Activated T-helper 1 cell treated with anti-CD3 and anti-CD28 coated beads, Interleukin-2, amount 50 U/mL, for 16 hours (primary cell): ENCODE measurements at regions not wholly inside any gene's neighbourhood (a gene's known extent, or its start where the extent isn't known, plus 50 kb on each side); places are given as distances from the start of the nearest gene placed in this dataset.
"Not testable (repeated sequence)": the region's sequence is repeated elsewhere in the genome, so short reads cannot be mapped to it uniquely, and the experiment has no call there.

Experiments used
- DNase-seq, 2 donors: peaks; one replicate each; pipeline ENCODE4 v3.0.0-alpha.2; 2020; ENCODE audit warnings: low read depth in 1 of 2, low spot score in 1 of 2

DNA sequence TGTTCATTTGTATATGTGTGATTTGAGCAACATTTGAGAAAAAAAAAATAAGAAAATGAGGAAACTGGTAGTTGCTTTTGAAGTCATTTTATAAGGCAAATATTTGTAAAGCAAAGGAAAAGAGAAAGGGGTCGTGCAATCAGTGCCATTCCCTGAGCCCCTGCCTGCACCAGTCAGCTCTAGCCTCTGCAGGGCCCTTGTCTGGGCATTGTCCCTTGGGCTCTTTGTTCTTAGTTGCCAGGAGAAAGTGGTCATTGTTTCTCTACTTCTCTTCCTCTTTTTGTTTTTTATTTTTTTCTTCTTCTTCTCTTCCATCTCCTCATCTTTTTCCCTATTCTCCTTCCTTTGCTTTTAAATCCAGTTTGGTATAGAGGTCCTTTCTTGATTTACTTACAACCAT is 175.3 kb upstream of the CREB1 start:
- no peak for DNase-seq

DNA sequence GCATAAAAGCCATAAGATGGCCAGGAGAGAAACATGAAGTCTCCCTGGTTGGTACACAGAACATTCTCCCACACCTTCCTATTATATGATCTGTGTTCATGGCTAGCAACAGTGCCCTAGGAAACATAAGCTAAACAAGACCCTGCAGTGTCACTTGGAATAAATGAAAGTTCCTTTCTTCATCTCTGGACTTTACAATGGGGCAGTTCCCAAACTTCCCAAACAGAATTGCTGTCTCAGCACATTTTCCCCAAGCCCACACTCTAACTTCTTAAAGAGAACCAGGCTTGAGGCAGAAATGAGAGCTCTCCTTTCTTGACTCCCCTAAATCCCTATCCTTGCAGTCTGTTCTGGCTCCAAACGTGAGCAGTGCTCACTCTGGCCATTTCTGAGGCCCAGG is 173.2 kb upstream of the CREB1 start:
- DNase-seq: no peak

DNA sequence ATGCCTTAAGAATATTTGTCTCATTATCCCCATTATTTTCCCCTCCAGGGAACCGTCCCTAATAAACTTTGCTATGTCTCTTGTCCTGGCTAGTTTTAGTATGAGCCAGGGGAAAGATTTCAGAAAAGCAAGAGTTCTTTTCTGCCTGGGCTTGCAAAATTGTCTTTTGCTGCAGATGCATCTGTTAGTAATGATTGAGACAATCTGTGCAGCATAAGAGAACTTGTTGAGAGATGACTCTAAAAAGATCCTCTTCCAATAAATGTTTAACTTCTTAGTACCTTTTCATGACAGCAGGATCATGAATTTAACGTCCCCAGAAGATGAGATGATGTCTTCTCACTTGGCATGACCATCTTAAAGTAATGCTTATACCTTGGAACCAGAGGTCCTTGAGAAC is 172.5 kb upstream of the CREB1 start:
- DNase-seq: no peak

DNA sequence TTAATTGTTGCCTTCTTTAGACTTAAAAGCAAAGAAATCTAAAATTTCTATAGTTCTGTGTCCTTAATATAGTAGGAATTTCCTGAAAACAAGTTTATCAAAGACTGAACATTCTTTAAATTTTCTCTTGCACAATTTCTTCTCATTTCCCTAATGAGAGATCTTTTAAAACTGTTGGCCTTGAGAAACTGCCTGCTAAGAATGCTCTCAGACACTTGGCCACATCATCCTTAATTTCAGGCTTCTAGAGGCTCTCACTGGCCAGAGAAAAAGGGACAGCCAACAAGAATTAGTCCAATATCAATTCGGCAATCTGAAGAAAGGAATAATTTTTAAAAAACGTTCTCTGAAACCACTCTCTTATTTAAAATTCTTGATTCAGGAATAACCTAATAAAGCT is 167.0 kb upstream of the CREB1 start:
- DNase-seq: no peak

DNA sequence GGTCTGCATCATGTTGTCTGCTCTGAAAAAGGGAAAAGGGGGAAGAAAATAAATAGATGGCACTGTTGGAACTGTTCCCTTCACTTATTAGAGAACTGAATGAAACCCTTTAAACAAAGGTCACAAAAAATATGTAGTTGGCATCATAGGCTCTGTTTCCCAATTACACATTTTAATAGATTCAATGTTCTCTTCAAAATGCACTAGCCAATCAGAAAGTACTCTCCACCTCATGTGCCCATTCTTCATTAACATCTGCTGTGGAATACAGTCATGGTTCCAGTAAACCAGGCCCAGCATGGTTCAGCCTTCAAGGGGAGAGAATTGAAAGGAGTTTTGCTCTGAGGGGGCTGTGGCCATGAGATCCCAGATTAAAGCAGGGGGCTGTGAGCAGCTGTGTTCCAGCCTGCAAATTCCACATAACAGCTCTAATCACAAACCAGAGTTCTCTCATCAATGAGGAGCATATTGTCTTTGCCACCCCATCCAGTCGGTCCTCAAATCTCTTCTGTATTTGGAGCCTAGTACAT is 165.9 kb upstream of the CREB1 start:
- DNase-seq: no peak

DNA sequence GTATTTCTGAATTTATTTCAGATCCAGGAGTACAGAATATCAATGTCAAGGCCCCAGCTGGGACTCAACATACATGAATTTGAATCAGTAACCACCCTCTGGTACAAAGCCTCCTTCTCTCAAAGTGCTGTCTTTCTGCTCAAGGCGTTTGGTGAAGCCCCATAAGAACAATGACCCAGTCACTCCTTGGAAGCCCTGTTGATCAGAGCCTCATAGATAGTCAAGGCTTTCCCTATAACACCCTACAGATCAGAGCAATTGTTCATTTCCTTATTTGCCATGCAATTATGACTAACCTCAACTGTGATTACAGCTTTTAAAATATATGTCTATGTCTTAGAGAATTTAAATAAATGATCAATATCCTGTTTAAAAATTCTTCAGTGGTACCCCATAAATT is 159.1 kb upstream of the CREB1 start:
- no peak for DNase-seq

DNA sequence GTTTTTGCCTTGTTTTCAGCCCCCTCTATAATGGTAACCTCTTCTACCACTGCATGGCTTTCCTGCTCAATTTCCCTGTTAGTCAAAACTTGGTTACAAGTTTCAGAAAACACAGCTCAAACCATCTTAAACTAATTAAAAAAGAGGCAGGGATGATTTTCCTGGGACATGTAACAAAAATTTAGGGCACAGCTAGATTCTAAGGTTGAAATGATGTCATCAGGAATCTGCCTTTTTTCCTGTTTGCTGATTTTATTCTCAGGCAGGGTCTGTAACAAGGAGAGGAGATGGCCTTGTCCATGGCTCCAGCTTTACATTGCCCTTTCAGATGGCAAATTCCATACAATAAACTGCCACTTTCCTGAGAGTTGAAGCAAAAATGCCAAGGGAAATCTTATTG is 157.9 kb upstream of the CREB1 start:
- no peak for DNase-seq

DNA sequence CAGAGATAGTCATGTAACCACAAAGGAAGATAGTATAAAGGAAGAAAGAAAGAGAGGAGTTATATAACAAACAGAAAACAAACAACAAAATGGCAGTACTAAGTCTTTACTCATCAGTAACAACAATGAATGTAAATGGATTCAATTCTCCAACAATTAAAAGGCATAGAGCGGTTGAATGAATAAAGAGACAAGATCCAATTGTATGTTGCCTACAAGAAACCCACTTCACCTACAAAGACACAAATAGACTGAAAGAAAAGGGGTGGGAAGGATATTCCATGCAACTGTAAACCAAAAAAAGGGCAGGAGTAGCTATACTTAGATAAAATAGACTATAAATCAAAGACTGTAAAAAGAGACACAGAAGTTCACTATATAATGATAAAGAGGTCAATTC is 157.3 kb upstream of the CREB1 start:
- DNase-seq: no peak

DNA sequence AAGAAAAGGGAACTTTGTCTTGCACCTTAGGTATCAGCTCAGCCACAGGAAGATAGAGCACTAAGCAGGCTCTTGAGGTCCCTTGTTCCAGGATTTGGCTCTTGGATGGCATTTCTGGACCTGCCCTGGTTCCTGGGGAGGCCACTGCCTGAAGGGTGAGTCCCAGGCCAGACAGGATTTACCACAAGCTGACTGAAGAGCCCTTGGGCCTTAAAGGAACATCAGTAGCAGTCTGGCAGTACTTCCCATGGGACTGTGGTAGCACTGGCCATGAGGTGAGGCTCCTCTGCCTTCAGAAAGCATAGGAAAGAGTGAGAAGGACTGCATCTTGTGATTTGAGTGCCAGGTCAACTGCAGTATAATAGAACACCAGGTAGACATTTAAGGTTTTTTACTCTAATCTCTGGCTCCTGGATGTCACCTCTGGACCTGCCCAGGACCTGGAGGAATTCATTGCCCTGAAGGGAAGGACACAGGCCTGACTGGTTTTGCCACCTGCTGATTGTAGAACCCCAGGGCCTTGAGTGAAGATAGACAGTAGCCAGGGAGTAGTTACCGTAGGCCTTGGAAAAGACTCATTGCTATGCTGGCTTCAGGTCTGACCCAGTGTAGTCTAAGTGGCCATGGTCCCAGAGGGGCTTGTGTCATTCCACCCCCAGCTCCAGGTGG is 154.4 kb upstream of the CREB1 start:
- DNase-seq: no peak

DNA sequence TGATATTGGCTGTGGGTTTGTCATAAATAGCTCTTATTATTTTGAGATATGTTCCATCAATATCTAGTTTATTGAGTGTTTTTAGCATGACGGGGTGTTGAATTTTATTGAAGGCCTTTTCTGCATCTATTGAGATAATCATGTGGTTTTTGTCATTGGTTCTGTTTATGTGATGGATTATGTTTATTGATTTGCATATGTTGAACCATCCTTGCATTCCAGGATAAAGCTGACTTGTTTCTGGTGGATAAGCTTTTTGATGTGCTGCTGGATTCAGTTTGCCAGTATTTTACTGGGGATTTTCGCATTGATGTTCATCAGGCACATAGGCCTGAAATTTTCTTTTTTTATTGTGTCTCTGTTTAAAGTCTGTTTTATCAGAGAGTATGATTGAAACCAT is 151.1 kb upstream of the CREB1 start:
- DNase-seq: not testable (repeated sequence)

DNA sequence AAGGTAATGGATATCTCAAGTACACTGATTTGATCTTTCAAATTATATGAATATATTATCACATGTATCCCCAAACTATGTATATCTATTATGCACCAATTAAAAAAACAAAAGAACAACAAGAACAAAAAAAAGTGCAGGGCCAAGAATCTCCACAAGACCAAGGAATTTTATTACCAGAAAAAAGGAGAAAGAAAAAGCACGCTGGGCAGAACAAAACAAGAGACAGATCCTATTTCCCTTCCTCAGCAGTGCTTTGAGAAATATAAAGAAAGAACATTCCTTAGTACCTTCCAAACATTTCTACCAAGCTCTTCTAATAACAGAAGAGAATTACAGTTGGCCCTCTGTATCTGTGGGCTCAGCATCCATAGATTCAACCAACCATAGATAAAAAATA is 144.7 kb upstream of the CREB1 start:
- no peak for DNase-seq

DNA sequence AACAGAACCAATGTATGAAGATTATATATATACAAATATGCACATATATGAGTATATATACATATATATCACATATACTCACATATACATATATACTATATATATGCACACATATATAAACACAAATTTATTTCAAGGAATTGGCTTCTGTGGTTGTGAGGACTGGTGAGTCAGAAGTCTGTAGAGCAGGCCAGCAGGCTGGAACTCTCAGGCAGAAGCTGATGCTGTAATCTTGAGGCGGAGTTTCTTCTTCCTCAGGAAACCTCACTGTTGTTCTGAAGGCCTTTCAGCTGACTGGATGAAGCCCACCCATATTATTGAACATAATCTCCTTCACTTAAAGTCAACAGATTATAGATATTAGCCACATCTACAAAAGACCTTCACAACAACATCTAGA is 143.9 kb upstream of the CREB1 start:
- DNase-seq: no peak

DNA sequence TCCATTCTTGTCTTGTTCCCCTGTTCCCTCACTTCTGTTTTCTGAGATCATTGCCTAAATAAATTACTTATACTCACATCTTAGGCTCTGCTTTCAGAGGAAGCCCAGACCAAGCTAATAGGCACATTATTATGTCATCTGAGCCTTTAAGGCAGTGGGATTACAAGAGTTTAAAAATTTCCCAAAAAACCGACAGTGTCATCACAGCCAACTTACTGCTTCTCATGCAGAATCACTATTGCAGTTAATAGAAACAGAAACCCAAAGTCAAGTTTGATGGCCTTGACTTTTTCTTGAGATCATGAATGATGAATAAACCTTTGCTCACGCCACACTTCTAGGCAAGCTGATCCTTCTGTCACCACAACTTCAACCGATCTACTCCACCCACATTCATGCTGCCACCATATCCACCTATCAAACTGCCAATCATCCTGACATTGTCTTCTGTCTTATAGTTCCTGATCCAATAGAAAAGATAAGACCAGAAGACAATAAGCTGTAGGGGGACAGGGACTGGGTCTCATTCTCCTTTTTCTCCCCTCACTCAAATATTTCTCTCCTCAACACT is 142.7 kb upstream of the CREB1 start:
- no peak for DNase-seq

DNA sequence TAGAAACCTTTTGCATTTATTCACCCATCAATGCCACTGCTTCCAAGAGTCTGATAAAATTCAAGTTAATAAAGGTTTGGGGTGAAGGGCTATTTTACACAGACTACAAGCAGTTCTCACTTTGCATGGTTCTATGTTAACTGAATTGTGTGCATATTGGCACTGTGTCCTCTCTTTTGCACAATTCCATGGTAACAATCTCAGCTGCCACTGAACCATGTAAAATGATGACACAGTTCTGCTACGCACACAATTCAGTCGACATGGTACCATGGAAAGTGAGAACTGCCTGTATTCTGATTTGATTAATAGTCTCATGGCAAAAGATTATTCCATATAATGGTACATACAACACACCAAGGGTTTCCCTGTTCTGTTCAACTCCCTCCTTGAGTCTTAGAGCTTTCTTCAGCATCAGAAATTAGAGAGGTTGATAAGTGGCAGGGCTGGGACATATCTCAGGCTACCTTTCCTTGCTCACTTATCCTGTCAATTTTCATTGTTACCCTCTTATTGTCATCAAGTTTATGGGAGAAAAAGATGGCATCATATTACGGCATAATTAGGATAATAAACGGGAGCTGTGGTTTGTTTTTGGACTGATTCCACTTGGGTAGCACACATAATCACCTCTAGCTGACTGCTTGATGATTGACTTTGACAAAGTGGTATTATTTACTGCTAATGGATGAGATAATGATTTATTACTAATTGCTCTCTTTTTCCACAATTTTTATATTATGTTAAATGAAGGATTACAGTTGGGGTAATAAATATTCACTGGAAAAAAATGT is 139.3 kb upstream of the CREB1 start:
- no peak for DNase-seq

DNA sequence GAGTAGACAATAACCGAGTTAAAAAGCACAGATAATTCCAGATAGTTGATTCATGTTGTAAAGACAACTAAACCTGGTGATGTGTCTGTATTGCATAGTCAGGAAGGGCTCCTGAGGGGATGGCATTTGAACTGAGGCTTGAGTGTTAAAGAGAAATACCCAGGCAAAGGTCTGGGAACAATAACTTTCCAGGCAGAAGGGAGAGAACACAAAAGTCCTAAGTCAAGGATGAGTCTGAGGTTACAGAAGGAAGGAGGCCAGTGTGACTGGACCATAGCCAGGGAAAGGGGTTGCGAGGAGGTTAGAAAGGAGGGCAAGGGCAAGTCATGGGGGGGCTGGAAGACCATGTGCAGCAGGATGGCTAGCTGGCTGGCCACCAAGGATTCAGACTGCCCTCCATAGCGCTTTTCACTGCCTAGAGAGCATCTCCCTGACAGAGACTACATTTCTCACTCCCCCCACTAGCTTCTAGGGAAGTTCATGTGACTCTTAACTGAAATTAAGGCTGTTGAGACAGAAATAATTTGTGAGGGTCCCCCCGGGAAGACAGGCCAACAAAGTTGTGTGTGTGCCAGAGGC is 135.5 kb upstream of the CREB1 start:
- no peak for DNase-seq

DNA sequence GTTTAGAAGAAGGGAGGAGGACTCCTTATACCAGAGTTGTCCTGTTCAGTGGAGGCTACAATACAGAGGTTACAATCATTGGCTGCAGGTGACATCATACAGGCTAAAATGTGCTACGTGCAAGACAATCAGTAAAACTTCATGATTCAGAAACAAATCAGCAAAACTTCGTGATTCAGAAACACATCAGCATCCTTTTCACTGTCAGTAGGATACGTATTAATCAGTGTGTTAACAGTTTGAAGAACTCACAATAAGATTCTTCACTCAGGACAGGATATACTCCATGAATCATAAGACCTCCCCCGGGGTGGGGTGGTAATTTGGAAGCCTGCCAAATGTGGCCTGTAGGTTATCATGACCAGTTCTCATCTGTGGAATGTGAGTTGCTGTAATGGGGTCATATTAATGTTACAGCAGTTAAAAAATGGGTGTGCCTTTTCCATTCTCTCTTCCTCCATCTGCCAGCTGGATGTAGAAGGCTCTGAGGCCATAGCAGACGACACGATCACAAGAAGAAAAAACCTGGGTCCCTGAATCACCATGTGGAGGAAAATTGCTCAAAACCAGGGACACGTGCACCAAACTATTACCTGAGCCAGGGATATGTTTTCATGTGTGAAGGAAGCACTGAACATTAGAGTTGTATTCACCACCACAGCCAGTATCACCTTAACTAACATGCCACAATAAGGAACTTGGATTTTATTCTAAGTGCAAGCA is 134.8 kb upstream of the CREB1 start:
- peak in 1 of 2 donors; percentile 1 for DNase-seq

DNA sequence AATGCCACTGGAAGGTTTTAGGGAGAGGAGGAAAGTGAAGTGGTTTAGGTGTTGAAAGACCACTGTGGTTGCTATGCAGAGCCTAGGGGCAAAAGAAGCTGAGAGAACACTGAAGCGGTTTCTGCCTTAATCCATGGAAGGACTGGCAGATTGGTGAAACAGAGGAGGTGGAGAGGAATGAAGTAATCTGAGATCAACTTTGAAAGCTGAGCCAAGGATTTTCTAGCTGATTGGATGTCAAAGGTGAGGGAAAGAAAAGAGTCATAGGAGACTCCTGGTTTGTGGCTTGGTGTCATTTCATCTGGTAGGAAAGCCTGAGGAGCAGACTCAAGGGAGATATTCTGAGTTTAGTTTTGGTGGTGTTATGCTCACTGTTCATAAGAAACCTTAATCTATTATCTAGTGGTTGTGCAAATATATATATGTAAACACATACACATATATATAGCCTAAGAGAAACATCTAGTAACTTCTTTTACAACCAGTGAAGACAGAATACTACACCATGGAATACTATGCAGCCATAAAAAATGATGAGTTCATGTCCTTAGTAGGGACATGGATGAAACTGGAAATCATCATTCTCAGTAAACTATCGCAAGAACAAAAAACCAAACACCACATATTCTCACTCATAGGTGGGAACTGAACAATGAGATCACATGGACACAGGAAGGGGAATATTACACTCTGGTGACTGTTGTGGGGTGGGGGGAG is 134.1 kb upstream of the CREB1 start:
- no peak for DNase-seq

DNA sequence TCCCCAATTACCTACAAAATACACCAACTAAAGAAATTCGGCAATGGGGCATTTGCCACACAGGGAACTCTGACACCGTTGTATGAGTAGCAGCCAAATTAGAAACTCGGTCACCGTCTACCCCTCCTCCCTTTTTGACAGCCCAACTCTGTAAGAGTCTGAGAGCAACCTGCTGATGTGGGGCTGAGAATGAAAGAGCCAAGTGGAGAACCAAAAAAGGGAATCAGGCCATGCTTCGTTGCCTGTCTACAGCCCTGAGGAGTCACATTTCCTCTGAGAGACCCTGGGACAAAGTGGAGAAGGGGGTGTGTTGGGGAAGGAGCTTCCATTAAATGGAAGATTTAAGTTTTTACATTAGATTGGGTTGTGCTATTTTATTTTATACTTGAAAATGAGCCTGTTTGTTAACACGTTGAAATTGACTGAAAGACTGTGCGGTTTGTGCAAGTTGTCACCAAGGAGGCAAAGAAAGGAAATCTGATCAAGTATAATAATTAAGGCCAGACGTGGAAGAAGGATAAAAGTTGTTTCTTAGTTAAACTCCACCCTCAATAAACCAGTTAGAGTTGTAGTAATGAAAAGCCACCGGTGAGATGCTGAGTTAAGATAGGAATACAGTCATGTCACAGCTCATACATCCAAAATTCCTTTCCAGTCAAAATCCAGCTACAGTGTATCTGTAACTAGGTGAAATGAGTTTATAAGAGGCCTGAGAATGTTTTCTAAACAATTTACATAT is 131.7 kb upstream of the CREB1 start:
- DNase-seq: no peak

DNA sequence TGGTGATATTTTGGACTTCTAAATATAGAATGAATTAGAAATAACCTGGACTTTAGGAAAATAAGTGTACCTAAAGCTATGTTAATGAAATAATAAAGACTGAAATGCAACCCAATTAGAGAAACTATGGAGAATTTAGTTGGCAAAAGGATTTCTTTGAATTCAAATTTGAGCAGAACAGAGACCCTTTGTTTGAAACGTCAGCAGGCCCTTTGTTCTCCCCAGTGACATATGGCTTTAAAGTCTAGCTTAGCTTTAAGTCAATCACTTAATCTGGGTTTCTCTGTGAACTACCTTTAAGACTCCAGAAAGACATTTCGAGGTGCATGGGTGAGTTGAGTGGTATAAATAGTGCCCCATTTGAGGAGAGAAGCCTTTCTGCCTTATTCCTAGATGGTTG is 130.5 kb upstream of the CREB1 start:
- no peak for DNase-seq

DNA sequence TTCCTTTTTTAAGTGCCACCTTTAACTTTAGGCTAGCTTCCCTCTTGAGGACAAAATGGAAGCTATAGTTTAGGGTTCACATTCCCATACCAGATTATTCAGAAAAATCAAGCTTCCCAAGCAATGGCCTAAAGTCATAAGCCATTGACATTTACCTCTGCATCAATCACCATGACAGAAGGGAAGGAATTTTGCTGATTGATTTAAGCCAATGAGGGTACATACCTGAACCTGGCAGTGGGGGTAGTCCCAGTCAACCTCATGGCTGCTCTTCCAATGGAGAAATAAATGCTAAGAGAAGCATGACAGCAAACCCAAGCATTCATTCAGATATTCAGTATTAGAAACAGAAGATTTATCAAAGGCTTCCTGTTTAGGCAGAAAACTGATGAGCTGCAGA is 128.4 kb upstream of the CREB1 start:
- no peak for DNase-seq
